ENCODE measurements at regions not wholly inside any gene's neighbourhood (a gene's known extent, or its start where the extent isn't known, plus 50 kb on each side); places are given as distances from the start of the nearest gene placed in this dataset.

- no peaks in the 10 kb centered on the region for H3K4me1 ChIP-seq (ENCODE audit: control insufficient read depth, insufficient read depth, low read length)
- no peak overlapping the region for H3K4me3 ChIP-seq (ENCODE audit: low read length in 2 of 2)
- H3K9me3 ChIP-seq (ENCODE audit: control insufficient read depth in 2 of 2, low read length in 2 of 2): no peaks in the 10 kb centered on the region
- H3K27ac ChIP-seq (ENCODE audit: low read length): no peak overlapping the region
- H3K36me3 ChIP-seq (ENCODE audit: control insufficient read depth in 2 of 2, insufficient read depth in 2 of 2, low read length in 2 of 2): no peaks in the 10 kb centered on the region
- no peak overlapping the region for H3K9ac ChIP-seq (ENCODE audit: low read length in 2 of 2)
- no peaks in the 10 kb centered on the region for H3K27me3 ChIP-seq (ENCODE audit: control insufficient read depth in 1 of 2, insufficient read depth in 2 of 2, low read length in 2 of 2)
These were observed 78.3 kb downstream of the MAFB start for GRCh38 chr20:40610730-40611129.

DNA sequence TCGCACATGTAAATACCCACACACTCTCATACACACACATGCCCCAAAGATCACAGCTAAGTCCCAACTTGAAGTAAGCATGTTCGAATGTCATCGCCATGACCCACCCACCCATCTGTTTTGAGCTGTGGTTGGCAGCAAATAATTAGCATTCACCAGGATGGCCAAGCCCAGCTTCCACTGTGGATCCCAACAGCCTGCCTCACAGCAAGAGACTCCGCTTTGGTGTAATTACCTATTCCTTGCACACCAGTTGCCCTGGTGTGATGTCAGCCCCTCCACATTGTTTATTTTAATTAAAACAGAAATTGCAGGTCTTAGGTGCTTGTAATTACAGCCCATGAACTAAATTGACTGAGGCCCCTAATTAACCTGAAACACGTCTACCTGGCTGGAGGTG is 81.1 kb downstream of the MAFB start:
- no peaks in the 10 kb centered on the region for H3K9me3 ChIP-seq (ENCODE audit: control insufficient read depth in 2 of 2, low read length in 2 of 2)
- no peak overlapping the region for H3K4me3 ChIP-seq (ENCODE audit: low read length in 2 of 2)
- no peaks in the 10 kb centered on the region for H3K4me1 ChIP-seq (ENCODE audit: control insufficient read depth, insufficient read depth, low read length)

GRCh38 chr20:40606660-40607059 is 82.4 kb downstream of the MAFB start:
- Histone ChIP-seq H3K27ac (ENCODE audit: low read length) (no peak overlapping the region), H3K4me3 (ENCODE audit: low read length in 2 of 2) (no peak overlapping the region), H3K9ac (ENCODE audit: low read length in 2 of 2) (no peak overlapping the region), H3K9me3 (ENCODE audit: control insufficient read depth in 2 of 2, low read length in 2 of 2) (no peaks in the 10 kb centered on the region), H3K36me3 (ENCODE audit: control insufficient read depth in 2 of 2, insufficient read depth in 2 of 2, low read length in 2 of 2) (no peaks in the 10 kb centered on the region), H3K4me1 (ENCODE audit: control insufficient read depth, insufficient read depth, low read length) (no peaks in the 10 kb centered on the region), H3K27me3 (ENCODE audit: control insufficient read depth in 1 of 2, insufficient read depth in 2 of 2, low read length in 2 of 2) (peaks cover 2 to 3% of the 10 kb centered on the region in 2 donors)

More for the DNA sequence above, 81.1 kb downstream of the MAFB start:
- no peaks in the 10 kb centered on the region for H3K36me3 ChIP-seq (ENCODE audit: control insufficient read depth in 2 of 2, insufficient read depth in 2 of 2, low read length in 2 of 2)
- H3K27ac ChIP-seq (ENCODE audit: low read length): no peak overlapping the region
- peaks cover 2 to 3% of the 10 kb centered on the region in 2 donors for H3K27me3 ChIP-seq (ENCODE audit: control insufficient read depth in 1 of 2, insufficient read depth in 2 of 2, low read length in 2 of 2)
- no peak overlapping the region for H3K9ac ChIP-seq (ENCODE audit: low read length in 2 of 2)

GRCh38 chr20:40606237-40606636 is 82.8 kb downstream of the MAFB start:
- no peaks in the 10 kb centered on the region for H3K36me3 ChIP-seq (ENCODE audit: control insufficient read depth in 2 of 2, insufficient read depth in 2 of 2, low read length in 2 of 2)
- no peaks in the 10 kb centered on the region for H3K9me3 ChIP-seq (ENCODE audit: control insufficient read depth in 2 of 2, low read length in 2 of 2)
- peaks cover 2 to 3% of the 10 kb centered on the region in 2 donors for H3K27me3 ChIP-seq (ENCODE audit: control insufficient read depth in 1 of 2, insufficient read depth in 2 of 2, low read length in 2 of 2)
- H3K27ac ChIP-seq (ENCODE audit: low read length): no peak overlapping the region
- H3K4me1 ChIP-seq (ENCODE audit: control insufficient read depth, insufficient read depth, low read length): no peaks in the 10 kb centered on the region
- H3K9ac ChIP-seq (ENCODE audit: low read length in 2 of 2): no peak overlapping the region
- H3K4me3 ChIP-seq (ENCODE audit: low read length in 2 of 2): no peak overlapping the region

- Histone ChIP-seq H3K36me3 (ENCODE audit: control insufficient read depth in 2 of 2, insufficient read depth in 2 of 2, low read length in 2 of 2) (no peaks in the 10 kb centered on the region), H3K27ac (ENCODE audit: low read length) (no peak overlapping the region), H3K9me3 (ENCODE audit: control insufficient read depth in 2 of 2, low read length in 2 of 2) (no peaks in the 10 kb centered on the region), H3K4me3 (ENCODE audit: low read length in 2 of 2) (no peak overlapping the region), H3K4me1 (ENCODE audit: control insufficient read depth, insufficient read depth, low read length) (no peaks in the 10 kb centered on the region), H3K9ac (ENCODE audit: low read length in 2 of 2) (no peak overlapping the region), H3K27me3 (ENCODE audit: control insufficient read depth in 1 of 2, insufficient read depth in 2 of 2, low read length in 2 of 2) (peaks cover 2 to 3% of the 10 kb centered on the region in 2 donors)
These were observed 84.6 kb downstream of the MAFB start for GRCh38 chr20:40604416-40604815.

- H3K36me3 ChIP-seq (ENCODE audit: control insufficient read depth in 2 of 2, insufficient read depth in 2 of 2, low read length in 2 of 2): no peaks in the 10 kb centered on the region
- no peak overlapping the region for H3K9ac ChIP-seq (ENCODE audit: low read length in 2 of 2)
- H3K4me1 ChIP-seq (ENCODE audit: control insufficient read depth, insufficient read depth, low read length): no peaks in the 10 kb centered on the region
These were observed 85.9 kb downstream of the MAFB start for GRCh38 chr20:40603057-40603651.

GRCh38 chr20:40602381-40602780 is 86.7 kb downstream of the MAFB start:
- Histone ChIP-seq H3K9me3 (ENCODE audit: control insufficient read depth in 2 of 2, low read length in 2 of 2) (no peaks in the 10 kb centered on the region), H3K27ac (ENCODE audit: low read length) (no peak overlapping the region), H3K9ac (ENCODE audit: low read length in 2 of 2) (no peak overlapping the region), H3K4me1 (ENCODE audit: control insufficient read depth, insufficient read depth, low read length) (no peaks in the 10 kb centered on the region), H3K4me3 (ENCODE audit: low read length in 2 of 2) (no peak overlapping the region), H3K27me3 (ENCODE audit: control insufficient read depth in 1 of 2, insufficient read depth in 2 of 2, low read length in 2 of 2) (peaks cover 2 to 3% of the 10 kb centered on the region in 2 donors), H3K36me3 (ENCODE audit: control insufficient read depth in 2 of 2, insufficient read depth in 2 of 2, low read length in 2 of 2) (no peaks in the 10 kb centered on the region)

More at GRCh38 chr20:40603057-40603651, 85.9 kb downstream of the MAFB start:
- H3K9me3 ChIP-seq (ENCODE audit: control insufficient read depth in 2 of 2, low read length in 2 of 2): no peaks in the 10 kb centered on the region
- H3K27me3 ChIP-seq (ENCODE audit: control insufficient read depth in 1 of 2, insufficient read depth in 2 of 2, low read length in 2 of 2): peaks cover 2 to 3% of the 10 kb centered on the region in 2 donors
- no peak overlapping the region for H3K4me3 ChIP-seq (ENCODE audit: low read length in 2 of 2)
- no peak overlapping the region for H3K27ac ChIP-seq (ENCODE audit: low read length)

DNA sequence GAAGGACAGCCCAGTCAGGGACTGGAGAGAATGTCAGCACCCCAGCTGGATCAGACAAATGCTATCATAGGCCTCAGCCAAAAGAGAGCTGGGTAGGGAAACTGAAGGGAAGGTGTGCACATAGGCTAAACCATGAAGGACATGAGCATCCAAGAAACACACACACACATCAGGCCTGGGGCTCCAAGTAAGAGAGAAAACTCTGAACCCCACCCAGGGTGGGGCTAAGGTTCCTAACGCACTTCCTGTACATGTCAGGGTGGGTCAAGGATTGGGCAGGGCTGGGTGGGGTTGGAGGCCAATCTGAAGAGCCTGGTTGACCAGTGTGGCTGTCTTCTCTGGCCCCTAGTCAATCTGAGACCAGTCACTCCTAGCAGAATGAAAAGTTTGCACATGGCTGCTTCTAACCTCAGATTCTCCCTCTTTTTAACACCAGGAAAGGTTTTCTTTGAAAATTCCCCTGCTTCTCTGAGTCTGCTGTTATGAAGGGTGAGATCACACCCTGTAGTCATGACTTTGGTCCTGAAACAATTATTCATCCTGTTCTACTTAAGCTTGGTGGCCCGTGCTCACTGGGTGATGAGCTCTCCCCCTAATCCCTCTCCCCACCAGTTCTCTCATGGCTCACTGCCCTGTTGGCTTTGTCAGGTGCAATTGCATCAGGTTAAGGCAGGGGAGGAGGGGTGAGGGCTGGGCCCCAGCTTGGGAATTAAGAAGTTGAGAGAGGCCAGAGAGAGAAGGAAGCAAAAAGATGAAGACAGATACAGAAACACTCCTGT is 88.4 kb downstream of the MAFB start:
- H3K9me3 ChIP-seq (ENCODE audit: control insufficient read depth in 2 of 2, low read length in 2 of 2): no peaks in the 10 kb centered on the region
- no peaks in the 10 kb centered on the region for H3K4me1 ChIP-seq (ENCODE audit: control insufficient read depth, insufficient read depth, low read length)
- no peaks in the 10 kb centered on the region for H3K36me3 ChIP-seq (ENCODE audit: control insufficient read depth in 2 of 2, insufficient read depth in 2 of 2, low read length in 2 of 2)

DNA sequence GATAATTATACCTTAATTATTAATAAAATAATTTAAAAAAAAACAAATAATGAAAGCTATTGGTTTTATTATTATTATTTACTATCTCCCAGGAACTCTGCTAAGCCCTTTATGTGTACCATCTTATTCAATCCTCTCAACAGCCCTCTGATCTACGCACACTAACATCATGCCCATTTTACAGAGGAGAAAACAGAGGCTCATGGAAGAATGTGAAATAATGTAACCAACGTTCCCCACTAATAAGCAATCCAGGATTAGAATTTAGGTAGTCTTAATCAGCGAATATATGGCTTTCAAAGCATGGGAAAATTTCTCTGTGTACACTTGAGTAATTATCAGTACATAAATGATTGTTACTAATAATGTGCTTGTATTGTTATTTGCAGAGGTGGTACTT is 89.0 kb downstream of the MAFB start:
- Histone ChIP-seq H3K27me3 (ENCODE audit: control insufficient read depth in 1 of 2, insufficient read depth in 2 of 2, low read length in 2 of 2) (peaks cover 3 to 4% of the 10 kb centered on the region in 2 donors), H3K27ac (ENCODE audit: low read length) (no peak overlapping the region), H3K9ac (ENCODE audit: low read length in 2 of 2) (no peak overlapping the region), H3K9me3 (ENCODE audit: control insufficient read depth in 2 of 2, low read length in 2 of 2) (no peaks in the 10 kb centered on the region), H3K4me1 (ENCODE audit: control insufficient read depth, insufficient read depth, low read length) (no peaks in the 10 kb centered on the region), H3K36me3 (ENCODE audit: control insufficient read depth in 2 of 2, insufficient read depth in 2 of 2, low read length in 2 of 2) (no peaks in the 10 kb centered on the region), H3K4me3 (ENCODE audit: low read length in 2 of 2) (no peak overlapping the region)

More for the DNA sequence above, 88.4 kb downstream of the MAFB start:
- Histone ChIP-seq H3K9ac (ENCODE audit: low read length in 2 of 2) (no peak overlapping the region), H3K27ac (ENCODE audit: low read length) (no peak overlapping the region), H3K4me3 (ENCODE audit: low read length in 2 of 2) (no peak overlapping the region), H3K27me3 (ENCODE audit: control insufficient read depth in 1 of 2, insufficient read depth in 2 of 2, low read length in 2 of 2) (peaks cover 2 to 3% of the 10 kb centered on the region in 2 donors)

- Histone ChIP-seq H3K9me3 (ENCODE audit: control insufficient read depth in 2 of 2, low read length in 2 of 2) (peaks cover 0 to 3% of the 10 kb centered on the region in 2 donors), H3K9ac (ENCODE audit: low read length in 2 of 2) (no peak overlapping the region), H3K36me3 (ENCODE audit: control insufficient read depth in 2 of 2, insufficient read depth in 2 of 2, low read length in 2 of 2) (no peaks in the 10 kb centered on the region), H3K27ac (ENCODE audit: low read length) (no peak overlapping the region), H3K4me1 (ENCODE audit: control insufficient read depth, insufficient read depth, low read length) (no peaks in the 10 kb centered on the region), H3K4me3 (ENCODE audit: low read length in 2 of 2) (no peak overlapping the region), H3K27me3 (ENCODE audit: control insufficient read depth in 1 of 2, insufficient read depth in 2 of 2, low read length in 2 of 2) (peaks cover 0 to 2% of the 10 kb centered on the region in 2 donors)
These were observed 96.1 kb downstream of the MAFB start for GRCh38 chr20:40592941-40593340.

DNA sequence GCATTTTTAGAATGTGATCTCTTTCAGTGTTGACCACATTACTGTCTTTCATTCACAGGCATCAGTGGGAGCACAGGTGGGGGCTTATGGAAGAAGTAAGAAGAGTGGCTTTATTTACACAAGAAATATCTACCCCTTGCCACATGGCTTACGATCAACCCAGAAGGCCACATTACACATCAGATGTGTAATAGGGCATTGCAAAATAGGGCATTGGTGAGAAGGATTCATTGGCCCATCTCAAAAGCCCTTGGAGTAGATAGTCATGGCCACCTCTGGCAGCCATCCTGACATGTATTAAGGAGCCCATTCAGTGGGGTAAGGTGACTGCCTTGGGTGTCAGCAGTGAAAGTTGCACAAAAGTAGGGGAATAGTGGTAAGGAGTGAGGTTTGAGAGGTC is 97.5 kb downstream of the MAFB start:
- no peaks in the 10 kb centered on the region for H3K4me1 ChIP-seq (ENCODE audit: control insufficient read depth, insufficient read depth, low read length)
- no peak overlapping the region for H3K4me3 ChIP-seq (ENCODE audit: low read length in 2 of 2)
- H3K27me3 ChIP-seq (ENCODE audit: control insufficient read depth in 1 of 2, insufficient read depth in 2 of 2, low read length in 2 of 2): peaks cover 0 to 2% of the 10 kb centered on the region in 2 donors
- no peak overlapping the region for H3K9ac ChIP-seq (ENCODE audit: low read length in 2 of 2)
- H3K36me3 ChIP-seq (ENCODE audit: control insufficient read depth in 2 of 2, insufficient read depth in 2 of 2, low read length in 2 of 2): no peaks in the 10 kb centered on the region
- peaks cover 0 to 3% of the 10 kb centered on the region in 2 donors for H3K9me3 ChIP-seq (ENCODE audit: control insufficient read depth in 2 of 2, low read length in 2 of 2)
- H3K27ac ChIP-seq (ENCODE audit: low read length): no peak overlapping the region
